ENCODE measurements at regions not wholly inside any gene's neighbourhood (a gene's known extent, or its start where the extent isn't known, plus 50 kb on each side); places are given as distances from the start of the nearest gene placed in this dataset.

DNA sequence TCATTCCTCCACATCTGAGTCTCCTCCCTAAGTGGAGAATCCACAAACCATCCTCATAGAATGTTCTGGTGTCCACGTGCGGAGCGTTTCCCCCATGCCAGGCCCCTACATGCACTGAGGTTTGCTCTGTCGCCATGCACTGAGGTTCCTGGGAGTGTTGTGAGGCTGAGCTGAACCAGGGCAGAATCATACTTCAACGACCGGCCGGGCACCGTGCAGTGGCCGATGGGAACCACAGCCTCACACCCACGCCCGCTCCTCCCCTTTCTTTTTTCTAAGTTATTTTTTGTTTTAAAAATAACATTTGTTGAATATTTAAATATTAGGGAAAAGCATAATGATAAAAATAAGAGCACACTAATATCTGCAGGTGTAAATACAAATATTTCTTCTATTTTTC, 260.4 kb upstream of the IRX4 start:
- H3K4me3 ChIP-seq = no peak overlapping the region
- no peaks in the 10 kb centered on the region for H3K9me3 ChIP-seq
- no peaks in the 10 kb centered on the region for H3K27me3 ChIP-seq
- no peaks in the 10 kb centered on the region for H3K36me3 ChIP-seq
- ATAC-seq (ENCODE audit: low FRiP score in 2 of 2) = no peak
- no peaks in the 10 kb centered on the region for H3K4me1 ChIP-seq
- H3K27ac ChIP-seq = no peak overlapping the region
- 90% methylated on average over 11 of the region's 11 CpGs for WGBS, 2 donors
- no peak for TF ChIP-seq POLR2AphosphoS5 (IDR thresholded peaks at IDR 0.05)
- TF ChIP-seq, protein P1, sequence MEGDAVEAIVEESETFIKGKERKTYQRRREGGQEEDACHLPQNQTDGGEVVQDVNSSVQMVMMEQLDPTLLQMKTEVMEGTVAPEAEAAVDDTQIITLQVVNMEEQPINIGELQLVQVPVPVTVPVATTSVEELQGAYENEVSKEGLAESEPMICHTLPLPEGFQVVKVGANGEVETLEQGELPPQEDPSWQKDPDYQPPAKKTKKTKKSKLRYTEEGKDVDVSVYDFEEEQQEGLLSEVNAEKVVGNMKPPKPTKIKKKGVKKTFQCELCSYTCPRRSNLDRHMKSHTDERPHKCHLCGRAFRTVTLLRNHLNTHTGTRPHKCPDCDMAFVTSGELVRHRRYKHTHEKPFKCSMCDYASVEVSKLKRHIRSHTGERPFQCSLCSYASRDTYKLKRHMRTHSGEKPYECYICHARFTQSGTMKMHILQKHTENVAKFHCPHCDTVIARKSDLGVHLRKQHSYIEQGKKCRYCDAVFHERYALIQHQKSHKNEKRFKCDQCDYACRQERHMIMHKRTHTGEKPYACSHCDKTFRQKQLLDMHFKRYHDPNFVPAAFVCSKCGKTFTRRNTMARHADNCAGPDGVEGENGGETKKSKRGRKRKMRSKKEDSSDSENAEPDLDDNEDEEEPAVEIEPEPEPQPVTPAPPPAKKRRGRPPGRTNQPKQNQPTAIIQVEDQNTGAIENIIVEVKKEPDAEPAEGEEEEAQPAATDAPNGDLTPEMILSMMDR (IDR thresholded peaks at IDR 0.05) = no peak
- TF ChIP-seq POLR2A (IDR thresholded peaks at IDR 0.05) = no peak
- no peak for TF ChIP-seq EP300 (IDR thresholded peaks at IDR 0.05)
- no peak for DNase-seq

DNA sequence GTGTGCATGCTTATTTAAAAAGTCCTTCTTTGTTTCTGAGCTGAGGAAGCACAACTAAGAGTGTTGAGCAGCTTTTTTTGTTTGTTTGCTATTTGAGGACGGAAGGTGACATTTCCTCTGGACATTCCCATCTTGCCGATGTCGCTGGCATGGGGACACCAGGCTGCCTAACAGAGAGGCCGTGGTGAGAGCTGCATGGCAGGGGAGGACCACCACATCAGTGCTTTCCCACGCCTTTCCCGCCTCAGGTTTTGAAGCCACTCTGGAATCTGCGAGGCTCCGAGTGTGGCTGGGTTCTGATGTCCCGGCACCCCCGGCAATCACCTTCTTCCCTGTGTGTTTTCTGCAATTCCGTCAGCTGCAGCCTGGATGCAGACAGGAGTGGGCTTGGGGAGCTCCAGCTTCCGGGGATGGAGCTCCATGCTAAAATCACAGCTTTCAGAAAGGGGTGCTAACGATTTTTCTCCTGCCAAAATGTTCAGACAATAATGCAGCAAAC, 259.8 kb upstream of the IRX4 start:
- WGBS, 2 donors = 46 to 52% methylated on average over 11 to 13 of the region's 13 CpGs
- Histone ChIP-seq H3K4me3 (no peak overlapping the region), H3K36me3 (no peaks in the 10 kb centered on the region), H3K9me3 (no peaks in the 10 kb centered on the region), H3K27me3 (no peaks in the 10 kb centered on the region), H3K27ac (no peak overlapping the region), H3K4me1 (no peaks in the 10 kb centered on the region)
- DNase-seq (no peak), ATAC-seq (ENCODE audit: low FRiP score in 2 of 2) (no peak)
- TF ChIP-seq EP300 (IDR thresholded peaks at IDR 0.05) = no peak
- TF ChIP-seq POLR2A (IDR thresholded peaks at IDR 0.05) = no peak
- TF ChIP-seq, protein P1 (IDR thresholded peaks at IDR 0.05) = no peak
- TF ChIP-seq POLR2AphosphoS5 (IDR thresholded peaks at IDR 0.05) = no peak

DNA sequence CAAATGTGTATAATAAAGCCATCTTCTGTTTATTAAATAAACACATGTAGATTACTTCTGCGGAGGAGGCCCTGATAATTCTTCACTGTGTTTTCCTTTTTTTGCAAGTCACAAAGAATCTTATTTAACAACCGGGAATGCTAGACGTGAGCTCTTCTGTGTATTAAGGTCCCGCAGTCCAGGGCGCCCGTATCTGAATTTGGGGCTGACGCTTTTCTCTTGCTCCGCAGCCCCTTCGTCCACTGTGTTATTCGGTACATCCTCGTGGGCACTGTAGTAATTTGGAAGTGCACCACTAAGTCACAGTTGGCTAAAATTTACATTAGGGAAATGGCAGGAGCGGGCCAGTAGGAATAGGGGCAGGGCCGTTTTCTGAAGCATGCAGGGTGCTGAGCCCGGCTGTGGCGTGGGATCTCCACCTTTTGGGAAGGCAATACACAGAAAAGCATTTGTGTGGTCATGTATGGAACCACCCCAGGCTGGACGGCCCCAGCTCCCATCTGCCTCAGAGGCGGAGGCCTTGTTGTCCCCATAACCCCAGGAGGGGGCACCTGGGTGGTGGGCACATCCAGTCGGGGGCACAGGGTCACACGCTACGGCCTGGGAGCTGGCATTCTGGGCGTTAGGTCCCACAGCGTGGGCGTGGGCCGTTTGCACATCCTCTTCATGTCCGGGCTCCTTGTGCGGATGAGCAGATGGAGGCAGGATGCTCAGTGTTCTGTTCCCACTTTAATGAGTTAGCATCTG, 258.7 kb upstream of the IRX4 start:
- peak in 1 of 2 donors; percentile 37 for DNase-seq

DNA sequence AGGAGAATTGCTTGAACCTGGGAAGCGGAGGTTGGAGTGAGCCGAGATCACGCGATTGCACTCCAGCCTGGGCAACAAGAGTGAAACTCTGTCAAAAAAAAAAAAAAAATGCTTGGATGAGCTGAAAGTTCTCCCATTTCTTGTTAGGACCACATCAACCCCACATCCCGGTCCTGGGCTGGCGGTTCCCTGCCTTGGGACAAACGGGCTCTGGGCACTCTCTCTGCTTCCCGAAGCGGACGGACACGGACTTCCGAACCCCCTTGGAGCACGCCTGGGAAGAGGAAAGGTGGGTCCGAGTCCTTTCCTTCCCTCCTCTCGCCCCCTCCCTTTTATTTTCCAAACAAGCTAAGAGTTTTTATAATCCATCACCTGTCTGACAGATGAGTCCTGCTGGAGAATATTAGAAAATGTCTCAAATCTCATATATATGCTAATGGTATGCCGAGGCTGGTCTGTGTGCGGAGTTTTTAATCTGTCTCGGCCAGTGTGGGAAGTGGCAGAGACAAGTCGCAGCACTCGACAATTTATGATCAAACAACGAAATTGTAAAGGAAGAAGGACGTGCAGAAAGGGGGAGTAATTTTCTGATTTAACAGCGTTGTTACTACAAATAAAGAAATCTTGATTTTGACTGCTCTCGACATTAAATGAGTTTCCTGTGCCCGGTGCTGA, 257.9 kb upstream of the IRX4 start:
- 69 to 70% methylated on average over 25 of the region's 25 CpGs for WGBS, 2 donors
- Histone ChIP-seq H3K36me3 (no peaks in the 10 kb centered on the region), H3K4me1 (no peaks in the 10 kb centered on the region), H3K4me3 (no peak overlapping the region), H3K27me3 (no peaks in the 10 kb centered on the region), H3K9me3 (no peaks in the 10 kb centered on the region), H3K27ac (no peak overlapping the region)
- DNase-seq = no peak
- ATAC-seq (ENCODE audit: low FRiP score in 2 of 2) = no peak
- TF ChIP-seq, protein P1 (IDR thresholded peaks at IDR 0.05) = no peak
- no peak for TF ChIP-seq EP300 (IDR thresholded peaks at IDR 0.05)
- no peak for TF ChIP-seq POLR2AphosphoS5 (IDR thresholded peaks at IDR 0.05)
- no peak for TF ChIP-seq POLR2A (IDR thresholded peaks at IDR 0.05)

More for the DNA sequence above, 258.7 kb upstream of the IRX4 start:
- H3K36me3 ChIP-seq = no peaks in the 10 kb centered on the region
- ATAC-seq (ENCODE audit: low FRiP score in 2 of 2) = peak in 1 of 2 donors; percentile 44
- H3K27me3 ChIP-seq = no peaks in the 10 kb centered on the region
- no peaks in the 10 kb centered on the region for H3K4me1 ChIP-seq
- WGBS, 2 donors = 76 to 85% methylated on average over 16 to 26 of the region's 26 CpGs
- H3K27ac ChIP-seq = no peak overlapping the region
- H3K9me3 ChIP-seq = no peaks in the 10 kb centered on the region
- TF ChIP-seq POLR2AphosphoS5 (IDR thresholded peaks at IDR 0.05) = no peak
- no peak overlapping the region for H3K4me3 ChIP-seq

DNA sequence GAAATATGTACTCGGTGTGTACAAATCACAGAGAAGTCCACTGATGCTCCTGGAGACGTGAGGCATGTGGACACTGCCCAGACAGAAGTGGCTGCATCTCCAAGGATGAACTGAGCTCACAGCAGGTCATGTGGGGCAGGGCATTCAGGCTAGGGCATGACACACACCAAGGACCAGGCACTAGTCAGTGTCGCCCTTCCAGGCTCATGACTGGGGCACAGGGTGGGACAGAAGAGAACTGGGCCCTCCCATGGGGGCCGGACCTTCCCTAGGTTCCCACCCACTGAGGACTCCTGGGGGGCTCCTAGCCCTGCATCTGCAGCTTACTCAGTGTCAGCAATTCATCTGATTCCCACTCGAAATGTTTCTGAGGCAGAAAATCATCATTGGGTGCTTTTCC, 256.8 kb upstream of the IRX4 start:
- no peak for DNase-seq
- H3K27me3 ChIP-seq = no peaks in the 10 kb centered on the region
- no peaks in the 10 kb centered on the region for H3K4me1 ChIP-seq
- no peaks in the 10 kb centered on the region for H3K36me3 ChIP-seq
- no peak for ATAC-seq (ENCODE audit: low FRiP score in 2 of 2)
- TF ChIP-seq POLR2AphosphoS5 (IDR thresholded peaks at IDR 0.05) = no peak
- H3K27ac ChIP-seq = no peak overlapping the region
- no peak overlapping the region for H3K4me3 ChIP-seq
- no peaks in the 10 kb centered on the region for H3K9me3 ChIP-seq
- 75 to 86% methylated on average over 4 to 5 of the region's 5 CpGs for WGBS, 2 donors
